PC-9 (cell line): ENCODE measurements at regions not wholly inside any gene's neighbourhood (a gene's known extent, or its start where the extent isn't known, plus 50 kb on each side); places are given as distances from the start of the nearest gene placed in this dataset.

Source experiments
- BruUV-seq: library from RNA; stranded (reverse); fragments of 400-500 nt; replicated peaks from 2 replicates; lab custom pipeline; 2021; lab: Mats Ljungman, UMichigan
- CTCF ChIA-PET: fragments of 300-600 bp; sonication (Branson Sonifier 250); formaldehyde crosslinking; loops from one replicate; lab custom pipeline; 2022; ENCODE audit warnings: antibody characterized with exemption; lab: Charles Lee
- POLR2A ChIA-PET: fragments of 300-600 bp; sonication (Branson Sonifier 250); formaldehyde crosslinking; loops from one replicate; lab custom pipeline; 2022; ENCODE audit warnings: antibody characterized with exemption; ENCODE audit not compliant: unreplicated experiment; lab: Charles Lee
- DNase-seq, 2 experiments: peaks; one replicate each; pipeline versions ENCODE4 v3.0.0 to v3.0.0-alpha.2; 2015 to 2022; ENCODE audit warnings: mixed read lengths in 1 of 2
- H2AFZ ChIP-seq: fragments of 200-600 bp; sonication (generic); 2 replicates; pipeline ENCODE4 v1.8.1; 2017; ENCODE audit warnings: antibody characterized with exemption
- H3F3A ChIP-seq: fragments of 200-600 bp; sonication (generic); 2 replicates; pipeline ENCODE4 v1.8.1; 2017; ENCODE audit warnings: antibody characterized with exemption, mild to moderate bottlenecking, low read depth; ENCODE audit not compliant: insufficient read depth
- H3K27ac ChIP-seq: fragments of 200-600 bp; sonication (generic); 2 replicates; pipeline ENCODE4 v1.6.1; 2016; ENCODE audit warnings: mixed run types
- H3K27me3 ChIP-seq: fragments of 200-600 bp; sonication (generic); 2 replicates; pipeline ENCODE4 v1.6.1; 2016; ENCODE audit warnings: low read depth, mixed run types; ENCODE audit not compliant: insufficient read depth
- H3K36me3 ChIP-seq: fragments of 200-600 bp; sonication (generic); 2 replicates; pipeline ENCODE4 v1.6.1; 2016; ENCODE audit warnings: low read depth, mixed run types
- H3K4me1 ChIP-seq: fragments of 200-600 bp; sonication (generic); replicated peaks from 2 replicates; pipeline ENCODE4 v1.6.1; 2016; ENCODE audit warnings: mixed run types; ENCODE audit not compliant: insufficient read depth
- H3K4me2 ChIP-seq: fragments of 200-600 bp; sonication (generic); 2 replicates; pipeline ENCODE4 v1.6.1; 2017; ENCODE audit warnings: mixed run types
- H3K4me3 ChIP-seq: fragments of 200-600 bp; sonication (generic); 2 replicates; pipeline ENCODE4 v1.6.1; 2016; ENCODE audit warnings: mixed run types
- H3K79me2 ChIP-seq: fragments of 200-600 bp; sonication (generic); 2 replicates; pipeline ENCODE4 v1.6.1; 2017; ENCODE audit warnings: low read depth, mixed run types
- H3K9me2 ChIP-seq: fragments of 200-600 bp; sonication (generic); 2 replicates; pipeline ENCODE4 v1.8.1; 2017; ENCODE audit warnings: mild to moderate bottlenecking; ENCODE audit not compliant: insufficient read depth
- H3K9me3 ChIP-seq: fragments of 200-600 bp; sonication (generic); 2 replicates; pipeline ENCODE4 v1.8.1; 2016; ENCODE audit warnings: low read depth; ENCODE audit not compliant: insufficient read depth
- H4K20me1 ChIP-seq: fragments of 200-600 bp; sonication (generic); 2 replicates; pipeline ENCODE4 v1.8.1; 2017; ENCODE audit not compliant: insufficient read depth
- CTCF ChIP-seq: fragments of 200-600 bp; sonication (generic); conservative IDR thresholded peaks from 2 replicates; pipeline ENCODE4 v1.6.1; 2017; ENCODE audit warnings: mixed run types, antibody characterized with exemption, mild to moderate bottlenecking, moderate library complexity
- EZH2 ChIP-seq: fragments of 200-600 bp; sonication (generic); IDR thresholded peaks from 2 replicates; pipeline ENCODE4 v1.8.0; 2017; ENCODE audit warnings: antibody characterized with exemption, low read depth
- intact Hi-C: fragments of 100-400 bp; cut with micrococcal nuclease; formaldehyde crosslinking; loops from one replicate; pipeline ENCODE4 v1.10.0; 2022; ENCODE audit not compliant: unreplicated experiment

GRCh38 chr11:15757048-15757698, 599.2 kb downstream of the SOX6 start:
- Histone ChIP-seq H3K27me3 (no peaks in the 10 kb centered on the region), H3K9me3 (0 out of 2 replicates have a peak, but pooled peaks cover 4% of the 10 kb centered on the region), H3F3A (no peaks in the 10 kb centered on the region), H3K79me2 (no peaks in the 10 kb centered on the region), H4K20me1 (no peaks in the 10 kb centered on the region), H3K9me2 (no peaks in the 10 kb centered on the region), H3K4me2 (no peak overlapping the region), H2AFZ (no peak overlapping the region), H3K4me3 (no peak overlapping the region), H3K36me3 (no peaks in the 10 kb centered on the region), H3K27ac (no peak overlapping the region), H3K4me1 (no peaks in the 10 kb centered on the region)
- no peak for DNase-seq
- ChIA-PET CTCF (no interaction called here), POLR2A (no interaction called here)
- no peak for TF ChIP-seq CTCF
- TF ChIP-seq EZH2 = no peak
- no TSS peak for BruUV-seq
- intact Hi-C loops = no loop called here

- POLR2A ChIA-PET = no interaction called here
- DNase-seq = no peak
- no peak overlapping the region for H3K4me2 ChIP-seq
- no peak overlapping the region for H3K27ac ChIP-seq
- H3K79me2 ChIP-seq = no peaks in the 10 kb centered on the region
- no peaks in the 10 kb centered on the region for H3K4me1 ChIP-seq
- BruUV-seq = no TSS peak
- CTCF ChIA-PET = no interaction called here
- H2AFZ ChIP-seq = no peak overlapping the region
- intact Hi-C loops = no loop called here
- no peak for TF ChIP-seq EZH2
- TF ChIP-seq CTCF = no peak
- H3K9me3 ChIP-seq = 0 out of 2 replicates have a peak, but pooled peaks cover 4% of the 10 kb centered on the region
- H3K4me3 ChIP-seq = no peak overlapping the region
- H4K20me1 ChIP-seq = no peaks in the 10 kb centered on the region
- no peaks in the 10 kb centered on the region for H3K36me3 ChIP-seq
- no peaks in the 10 kb centered on the region for H3K9me2 ChIP-seq
- no peaks in the 10 kb centered on the region for H3K27me3 ChIP-seq
- H3F3A ChIP-seq = no peaks in the 10 kb centered on the region
Measured at GRCh38 chr11:15758857-15759465, 597.4 kb downstream of the SOX6 start.

GRCh38 chr11:15761235-15761634, 595.1 kb downstream of the SOX6 start:
- Histone ChIP-seq H3F3A (no peaks in the 10 kb centered on the region), H3K79me2 (no peaks in the 10 kb centered on the region), H3K4me2 (no peak overlapping the region), H3K9me2 (no peaks in the 10 kb centered on the region), H3K9me3 (no peaks in the 10 kb centered on the region), H2AFZ (no peak overlapping the region), H3K27me3 (no peaks in the 10 kb centered on the region), H3K36me3 (no peaks in the 10 kb centered on the region), H3K4me3 (no peak overlapping the region), H3K27ac (no peak overlapping the region), H4K20me1 (no peaks in the 10 kb centered on the region), H3K4me1 (peaks cover 14% of the 10 kb centered on the region)
- intact Hi-C loops = no loop called here
- no TSS peak for BruUV-seq
- TF ChIP-seq EZH2 (no peak), CTCF (no peak)
- CTCF ChIA-PET = no interaction called here
- POLR2A ChIA-PET = interaction anchor here (0.7 kb wide), 1 partner anchor 12 kb away, joined by 14 read pairs; no protein-coding TSS in a partner anchor
- DNase-seq = no peak
